Smooth muscle cell (in vitro differentiated cells): ENCODE measurements at regions not wholly inside any gene's neighbourhood (a gene's known extent, or its start where the extent isn't known, plus 50 kb on each side); places are given as distances from the start of the nearest gene placed in this dataset.

Experiments used
- DNase-seq: peaks from one replicate; lab custom pipeline; 2025; ENCODE audit not compliant: unreplicated experiment; lab: John Stamatoyannopoulos, UW
- H2AFZ ChIP-seq: fragments of 200-600 bp; sonication (generic); 2 replicates; pipeline ENCODE4 v1.6.0; 2016; ENCODE audit warnings: antibody characterized with exemption, low read depth, mild to moderate bottlenecking
- H3F3A ChIP-seq: fragments of 200-600 bp; sonication (generic); 2 replicates; pipeline ENCODE4 v1.6.0; 2017; ENCODE audit warnings: antibody characterized with exemption, low read depth
- H3K27ac ChIP-seq: fragments of 200-600 bp; sonication (generic); 2 replicates; pipeline ENCODE4 v1.5.1; 2016; ENCODE audit warnings: low read depth, mild to moderate bottlenecking
- H3K27me3 ChIP-seq: fragments of 200-600 bp; sonication (generic); 2 replicates; pipeline ENCODE4 v1.6.1; 2016; ENCODE audit warnings: low read depth, mild to moderate bottlenecking
- H3K36me3 ChIP-seq: fragments of 200-600 bp; sonication (generic); 2 replicates; pipeline ENCODE4 v1.5.1; 2016; ENCODE audit warnings: low read depth
- H3K4me1 ChIP-seq: fragments of 200-600 bp; sonication (generic); 2 replicates; pipeline ENCODE4 v1.5.1; 2016; ENCODE audit warnings: low read depth
- H3K4me2 ChIP-seq: fragments of 200-600 bp; sonication (generic); 2 replicates; pipeline ENCODE4 v1.6.0; 2016; ENCODE audit warnings: mild to moderate bottlenecking
- H3K4me3 ChIP-seq: fragments of 200-600 bp; sonication (generic); 2 replicates; pipeline ENCODE4 v1.5.1; 2016; ENCODE audit warnings: mild to moderate bottlenecking
- H3K79me2 ChIP-seq: fragments of 200-600 bp; sonication (generic); 2 replicates; pipeline ENCODE4 v1.6.0; 2016; ENCODE audit warnings: low read depth, mild to moderate bottlenecking
- H3K9ac ChIP-seq: fragments of 200-600 bp; sonication (generic); 2 replicates; pipeline ENCODE4 v1.6.0; 2016; ENCODE audit warnings: low read depth
- H3K9me3 ChIP-seq: fragments of 200-600 bp; sonication (generic); replicated peaks from 2 replicates; pipeline ENCODE4 v1.5.1; 2016; ENCODE audit warnings: low read depth
- H4K20me1 ChIP-seq: fragments of 200-600 bp; sonication (generic); 2 replicates; pipeline ENCODE4 v1.6.0; 2016; ENCODE audit warnings: low read depth
- WGBS: methylation state at CpG from one replicate; pipeline ENCODE4 v1.1.7; 2016; ENCODE audit warnings: low lambda C conversion rate; 5-methylcytosine and 5-hydroxymethylcytosine counted together
- TF ChIP-seq, protein P1 (sequence below): fragments of 200-600 bp; sonication (generic); IDR thresholded peaks from 2 replicates; pipeline ENCODE4 v1.5.1; 2017; ENCODE audit warnings: borderline replicate concordance, mild to moderate bottlenecking, antibody characterized with exemption; ENCODE audit not compliant: insufficient read depth, poor library complexity, severe bottlenecking

- TF ChIP-seq, protein P1, sequence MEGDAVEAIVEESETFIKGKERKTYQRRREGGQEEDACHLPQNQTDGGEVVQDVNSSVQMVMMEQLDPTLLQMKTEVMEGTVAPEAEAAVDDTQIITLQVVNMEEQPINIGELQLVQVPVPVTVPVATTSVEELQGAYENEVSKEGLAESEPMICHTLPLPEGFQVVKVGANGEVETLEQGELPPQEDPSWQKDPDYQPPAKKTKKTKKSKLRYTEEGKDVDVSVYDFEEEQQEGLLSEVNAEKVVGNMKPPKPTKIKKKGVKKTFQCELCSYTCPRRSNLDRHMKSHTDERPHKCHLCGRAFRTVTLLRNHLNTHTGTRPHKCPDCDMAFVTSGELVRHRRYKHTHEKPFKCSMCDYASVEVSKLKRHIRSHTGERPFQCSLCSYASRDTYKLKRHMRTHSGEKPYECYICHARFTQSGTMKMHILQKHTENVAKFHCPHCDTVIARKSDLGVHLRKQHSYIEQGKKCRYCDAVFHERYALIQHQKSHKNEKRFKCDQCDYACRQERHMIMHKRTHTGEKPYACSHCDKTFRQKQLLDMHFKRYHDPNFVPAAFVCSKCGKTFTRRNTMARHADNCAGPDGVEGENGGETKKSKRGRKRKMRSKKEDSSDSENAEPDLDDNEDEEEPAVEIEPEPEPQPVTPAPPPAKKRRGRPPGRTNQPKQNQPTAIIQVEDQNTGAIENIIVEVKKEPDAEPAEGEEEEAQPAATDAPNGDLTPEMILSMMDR = no peak
- no peaks in the 10 kb centered on the region for H3K36me3 ChIP-seq
- H3F3A ChIP-seq = peaks cover 26% of the 10 kb centered on the region
- H3K4me1 ChIP-seq = peaks cover 5% of the 10 kb centered on the region
- no peak overlapping the region for H3K9ac ChIP-seq
- no peak overlapping the region for H3K27ac ChIP-seq
- H4K20me1 ChIP-seq = no peaks in the 10 kb centered on the region
- no peak overlapping the region for H2AFZ ChIP-seq
- no peaks in the 10 kb centered on the region for H3K79me2 ChIP-seq
- H3K27me3 ChIP-seq = no peaks in the 10 kb centered on the region
- no peaks in the 10 kb centered on the region for H3K9me3 ChIP-seq
- whole genome bisulfite sequencing = 96% methylated on average over 3 of the region's 3 CpGs
- H3K4me2 ChIP-seq = no peak overlapping the region
- H3K4me3 ChIP-seq = no peak overlapping the region
- no peak for DNase-seq
Observed at GRCh38 chr1:101147381-101147780, 89.4 kb upstream of the S1PR1 start.

- H3K9ac ChIP-seq = no peak overlapping the region
- H3K79me2 ChIP-seq = no peaks in the 10 kb centered on the region
- no peaks in the 10 kb centered on the region for H3K27me3 ChIP-seq
- TF ChIP-seq, protein P1 = no peak
- H3K27ac ChIP-seq = peak overlapping the region; percentile 75
- H3K36me3 ChIP-seq = no peaks in the 10 kb centered on the region
- no peak overlapping the region for H3K4me2 ChIP-seq
- H3K4me3 ChIP-seq = no peak overlapping the region
- H2AFZ ChIP-seq = no peak overlapping the region
- DNase-seq = no peak
- H3K4me1 ChIP-seq = peaks cover 5% of the 10 kb centered on the region
- no peaks in the 10 kb centered on the region for H4K20me1 ChIP-seq
- no peaks in the 10 kb centered on the region for H3K9me3 ChIP-seq
- H3F3A ChIP-seq = peaks cover 26% of the 10 kb centered on the region
Observed at GRCh38 chr1:101145449-101145820, 91.4 kb upstream of the S1PR1 start.

GRCh38 chr1:101144671-101145448, 92.0 kb upstream of the S1PR1 start:
- Histone ChIP-seq H3K4me1 (peaks cover 5% of the 10 kb centered on the region), H3K79me2 (no peaks in the 10 kb centered on the region), H3K4me3 (no peak overlapping the region), H4K20me1 (no peaks in the 10 kb centered on the region), H3K27ac (peak overlapping the region; percentile 75), H3F3A (peaks cover 26% of the 10 kb centered on the region), H3K27me3 (no peaks in the 10 kb centered on the region), H2AFZ (no peak overlapping the region), H3K9ac (no peak overlapping the region), H3K4me2 (peak overlapping the region; percentile 33), H3K9me3 (no peaks in the 10 kb centered on the region), H3K36me3 (no peaks in the 10 kb centered on the region)
- DNase-seq = no peak
- TF ChIP-seq, protein P1 = no peak
- WGBS = 61% methylated on average over 5 of the region's 5 CpGs

DNA sequence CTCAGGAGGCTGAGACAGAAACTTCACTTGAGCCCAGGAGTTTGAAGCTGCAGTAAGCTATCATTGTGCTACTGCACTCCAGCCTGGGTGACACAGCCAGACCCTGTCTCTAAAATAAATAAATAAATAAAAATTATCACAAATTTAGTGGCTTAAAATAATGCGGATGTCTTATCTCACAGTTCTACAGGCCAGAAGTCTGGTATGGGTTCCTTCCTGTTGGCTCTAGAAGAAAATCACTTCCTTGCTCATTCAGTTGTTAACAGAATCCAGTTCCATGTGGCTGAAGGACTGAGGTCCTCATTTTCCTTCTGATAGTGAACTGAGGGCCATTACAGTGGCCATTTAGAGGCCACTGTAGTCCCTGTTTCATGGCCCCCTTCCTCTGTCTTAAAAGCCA, 94.6 kb upstream of the S1PR1 start:
- Histone ChIP-seq H3K4me3 (no peak overlapping the region), H3K79me2 (no peaks in the 10 kb centered on the region), H3F3A (peaks cover 18% of the 10 kb centered on the region), H3K4me1 (peaks cover 5% of the 10 kb centered on the region), H3K27me3 (no peaks in the 10 kb centered on the region), H4K20me1 (no peaks in the 10 kb centered on the region), H3K36me3 (no peaks in the 10 kb centered on the region), H3K4me2 (no peak overlapping the region), H3K9ac (no peak overlapping the region), H3K27ac (no peak overlapping the region), H3K9me3 (no peaks in the 10 kb centered on the region), H2AFZ (no peak overlapping the region)
- TF ChIP-seq, protein P1 = no peak
- no peak for DNase-seq
- WGBS = 78% methylated on average over 1 of the region's 1 CpG
